Loucy (cell line): ENCODE measurements at regions not wholly inside any gene's neighbourhood (a gene's known extent, or its start where the extent isn't known, plus 50 kb on each side); places are given as distances from the start of the nearest gene placed in this dataset.

Source experiments
- H2AFZ ChIP-seq: fragments of 200-600 bp; sonication (generic); 2 replicates; pipeline ENCODE4 v1.6.0; 2016; ENCODE audit warnings: antibody characterized with exemption, mild to moderate bottlenecking, low read length, moderate library complexity
- H3F3A ChIP-seq: fragments of 200-600 bp; 2 replicates; pipeline ENCODE4 v1.6.0; 2016; ENCODE audit warnings: antibody characterized with exemption, low read depth, mild to moderate bottlenecking
- H3K27me3 ChIP-seq: fragments of 200-600 bp; sonication (generic); 2 replicates; pipeline ENCODE4 v1.6.1; 2014; ENCODE audit warnings: low read length, mild to moderate bottlenecking; ENCODE audit not compliant: insufficient read depth, poor library complexity, severe bottlenecking
- H3K36me3 ChIP-seq: fragments of 200-600 bp; sonication (generic); 2 replicates; pipeline ENCODE4 v1.6.1; 2016; ENCODE audit warnings: low read length; ENCODE audit not compliant: insufficient read depth
- H3K4me1 ChIP-seq: fragments of 200-600 bp; sonication (generic); 2 replicates; pipeline ENCODE4 v1.5.1; 2014; ENCODE audit warnings: low read length, mild to moderate bottlenecking; ENCODE audit not compliant: insufficient read depth, poor library complexity, severe bottlenecking
- H3K4me2 ChIP-seq: fragments of 200-600 bp; sonication (generic); 2 replicates; pipeline ENCODE4 v1.6.0; 2014; ENCODE audit warnings: antibody characterized with exemption, low read length, low read depth, mild to moderate bottlenecking; ENCODE audit not compliant: poor library complexity, severe bottlenecking
- H3K4me3 ChIP-seq: fragments of 200-600 bp; sonication (generic); 2 replicates; pipeline ENCODE4 v1.5.1; 2014; ENCODE audit warnings: low read length, mild to moderate bottlenecking, mixed read lengths; ENCODE audit not compliant: poor library complexity, severe bottlenecking
- H3K79me2 ChIP-seq: fragments of 200-600 bp; sonication (generic); 2 replicates; pipeline ENCODE4 v1.6.1; 2014; ENCODE audit warnings: low read length; ENCODE audit not compliant: insufficient read depth
- H3K9ac ChIP-seq: fragments of 200-600 bp; sonication (generic); 2 replicates; pipeline ENCODE4 v1.6.0; 2014; ENCODE audit warnings: mild to moderate bottlenecking, low read depth, low read length, moderate library complexity; ENCODE audit not compliant: poor library complexity, severe bottlenecking
- H3K9me2 ChIP-seq: fragments of 200-600 bp; sonication (generic); replicated peaks from 2 replicates; pipeline ENCODE4 v1.6.1; 2016; ENCODE audit warnings: low read depth, low read length, mixed read lengths
- H3K9me3 ChIP-seq: fragments of 200-600 bp; sonication (generic); 2 replicates; pipeline ENCODE4 v1.6.1; 2014; ENCODE audit warnings: mild to moderate bottlenecking, antibody characterized with exemption, low read length, low read depth; ENCODE audit not compliant: insufficient read depth
- H4K20me1 ChIP-seq: fragments of 200-600 bp; sonication (generic); 2 replicates; pipeline ENCODE4 v1.6.0; 2014; ENCODE audit warnings: antibody characterized with exemption, low read length, mild to moderate bottlenecking; ENCODE audit not compliant: insufficient read depth, poor library complexity, severe bottlenecking
- CTCF ChIP-seq: fragments of 200-600 bp; sonication (generic); conservative IDR thresholded peaks from 2 replicates; pipeline ENCODE4 v1.5.1; 2014; ENCODE audit warnings: mild to moderate bottlenecking, antibody characterized with exemption, low read length
- EZH2phosphoT487 ChIP-seq: fragments of 200-600 bp; IDR thresholded peaks from 2 replicates; pipeline ENCODE4 v1.6.1; 2018; ENCODE audit warnings: antibody characterized with exemption, mild to moderate bottlenecking, moderate library complexity, borderline replicate concordance

DNA sequence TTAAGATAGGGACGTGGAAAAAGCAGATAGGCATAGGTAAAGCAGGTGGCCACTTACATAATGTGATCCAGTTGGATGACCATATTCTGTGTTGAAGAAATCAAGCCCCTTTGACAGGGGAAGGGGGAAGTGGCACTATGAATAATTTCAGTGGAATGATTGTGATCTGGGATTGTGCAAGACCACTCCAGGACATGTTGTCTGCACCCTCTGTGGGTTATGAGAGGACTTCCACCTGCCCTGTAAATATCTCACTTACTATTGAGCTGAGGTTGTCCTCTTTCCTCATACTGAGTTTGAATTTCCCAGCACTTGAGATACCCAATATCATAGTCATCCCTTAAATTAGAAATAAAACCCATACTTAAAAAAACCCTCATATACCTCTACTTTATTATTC lies 220.7 kb downstream of the IRS1 start:
- Histone ChIP-seq H3F3A (no peaks in the 10 kb centered on the region), H3K9ac (no peak overlapping the region), H3K9me2 (no peaks in the 10 kb centered on the region; the same call in 1 of the 2 replicates), H4K20me1 (no peaks in the 10 kb centered on the region), H3K4me3 (no peak overlapping the region), H3K9me3 (no peaks in the 10 kb centered on the region), H3K79me2 (no peaks in the 10 kb centered on the region), H3K36me3 (no peaks in the 10 kb centered on the region), H3K4me2 (no peak overlapping the region), H3K4me1 (no peaks in the 10 kb centered on the region), H3K27me3 (no peaks in the 10 kb centered on the region), H2AFZ (no peak overlapping the region)
- TF ChIP-seq EZH2phosphoT487 (no peak), CTCF (no peak)

- TF ChIP-seq CTCF (no peak), EZH2phosphoT487 (no peak)
- H3K9me3 ChIP-seq, result no peaks in the 10 kb centered on the region
- no peaks in the 10 kb centered on the region for H3K36me3 ChIP-seq
- no peaks in the 10 kb centered on the region for H3K4me1 ChIP-seq
- H3K4me2 ChIP-seq, result no peak overlapping the region
- no peaks in the 10 kb centered on the region for H3F3A ChIP-seq
- no peaks in the 10 kb centered on the region for H4K20me1 ChIP-seq
- H3K4me3 ChIP-seq, result no peak overlapping the region
- H3K27me3 ChIP-seq, result no peaks in the 10 kb centered on the region
- H2AFZ ChIP-seq, result no peak overlapping the region
- H3K9me2 ChIP-seq, result no peaks in the 10 kb centered on the region; the same call in 1 of the 2 replicates
- H3K9ac ChIP-seq, result no peak overlapping the region
- H3K79me2 ChIP-seq, result no peaks in the 10 kb centered on the region
Measured at GRCh38 chr2:226578373-226578772, 221.2 kb downstream of the IRS1 start.

- Histone ChIP-seq H3K36me3 (no peaks in the 10 kb centered on the region), H3K9me2 (no peaks in the 10 kb centered on the region; the same call in 1 of the 2 replicates), H4K20me1 (no peaks in the 10 kb centered on the region), H3K9me3 (no peaks in the 10 kb centered on the region), H3K4me1 (no peaks in the 10 kb centered on the region), H3K79me2 (no peaks in the 10 kb centered on the region), H3F3A (no peaks in the 10 kb centered on the region), H3K4me3 (no peak overlapping the region), H3K27me3 (no peaks in the 10 kb centered on the region), H3K4me2 (no peak overlapping the region), H3K9ac (no peak overlapping the region), H2AFZ (no peak overlapping the region)
- TF ChIP-seq CTCF (no peak), EZH2phosphoT487 (no peak)
Measured at GRCh38 chr2:226575928-226576327, 223.7 kb downstream of the IRS1 start.
